ENCODE measurements at regions not wholly inside any gene's neighbourhood (a gene's known extent, or its start where the extent isn't known, plus 50 kb on each side); places are given as distances from the start of the nearest gene placed in this dataset.
"Not testable (repeated sequence)": the region's sequence is repeated elsewhere in the genome, so short reads cannot be mapped to it uniquely, and the experiment has no call there.

- no peak for DNase-seq (ENCODE audit: low read depth)
- TF ChIP-seq CTCF (IDR thresholded peaks at IDR 0.05; ENCODE audit: low read length, missing control alignments), result no peak
- no peak overlapping the region for H3K4me3 ChIP-seq (replicated peaks; ENCODE audit: low read depth, low read length)
These were observed 1228.2 kb upstream of the TMEM132C start for GRCh38 chr12:127038761-127039160.

GRCh38 chr12:127041985-127042625 lies 1224.9 kb upstream of the TMEM132C start:
- DNase-seq (ENCODE audit: low read depth), result no peak
- no peak overlapping the region for H3K4me3 ChIP-seq (replicated peaks; ENCODE audit: low read depth, low read length)
- no peak for TF ChIP-seq CTCF (IDR thresholded peaks at IDR 0.05; ENCODE audit: low read length, missing control alignments)

GRCh38 chr12:127043731-127044130 lies 1223.2 kb upstream of the TMEM132C start:
- no peak for DNase-seq (ENCODE audit: low read depth)
- TF ChIP-seq CTCF (IDR thresholded peaks at IDR 0.05; ENCODE audit: low read length, missing control alignments), result no peak

GRCh38 chr12:127044836-127045235 lies 1222.1 kb upstream of the TMEM132C start:
- DNase-seq (ENCODE audit: low read depth), result no peak
- no peak for TF ChIP-seq CTCF (IDR thresholded peaks at IDR 0.05; ENCODE audit: low read length, missing control alignments)

More at GRCh38 chr12:127043731-127044130, 1223.2 kb upstream of the TMEM132C start:
- H3K4me3 ChIP-seq (replicated peaks; ENCODE audit: low read depth, low read length), result no peak overlapping the region

GRCh38 chr12:127046467-127046866 lies 1220.5 kb upstream of the TMEM132C start:
- H3K4me3 ChIP-seq (replicated peaks; ENCODE audit: low read depth, low read length), result no peak overlapping the region
- TF ChIP-seq CTCF (IDR thresholded peaks at IDR 0.05; ENCODE audit: low read length, missing control alignments), result no peak
- no peak for DNase-seq (ENCODE audit: low read depth)

More at GRCh38 chr12:127044836-127045235, 1222.1 kb upstream of the TMEM132C start:
- no peak overlapping the region for H3K4me3 ChIP-seq (replicated peaks; ENCODE audit: low read depth, low read length)

- DNase-seq (ENCODE audit: low read depth), result no peak
- no peak for TF ChIP-seq CTCF (IDR thresholded peaks at IDR 0.05; ENCODE audit: low read length, missing control alignments)
These were observed 1218.9 kb upstream of the TMEM132C start for GRCh38 chr12:127048057-127048456.

GRCh38 chr12:127048525-127048924 lies 1218.4 kb upstream of the TMEM132C start:
- H3K4me3 ChIP-seq (replicated peaks; ENCODE audit: low read depth, low read length); DNase-seq (ENCODE audit: low read depth): not testable (repeated sequence)

More at GRCh38 chr12:127048057-127048456, 1218.9 kb upstream of the TMEM132C start:
- H3K4me3 ChIP-seq (replicated peaks; ENCODE audit: low read depth, low read length), result no peak overlapping the region

Measured in fibroblast of pulmonary artery (primary cell).